CD4-positive, alpha-beta T cell (primary cell): ENCODE measurements at regions not wholly inside any gene's neighbourhood (a gene's known extent, or its start where the extent isn't known, plus 50 kb on each side); places are given as distances from the start of the nearest gene placed in this dataset.

Source experiments
- ATAC-seq: fragments of 200-7000 bp; cut with Tn5 transposase; one replicate; pipeline ENCODE4 v1.10.0; 2022; ENCODE audit warnings: mild to moderate bottlenecking; ENCODE audit not compliant: poor library complexity
- CTCF ChIA-PET: fragments of 350-600 bp; sonication (Branson Sonifier 250); formaldehyde crosslinking; loops from one replicate; lab custom pipeline; 2021; ENCODE audit warnings: antibody characterized with exemption, inconsistent platforms; lab: Charles Lee
- POLR2A ChIA-PET: fragments of 350-600 bp; sonication (Branson Sonifier 250); formaldehyde crosslinking; loops from one replicate; lab custom pipeline; 2021; ENCODE audit warnings: antibody characterized with exemption, inconsistent platforms; lab: Charles Lee
- DNase-seq, 14 experiments: peaks; one replicate each; pipeline ENCODE4 v3.0.0-alpha.2; 2013 to 2020; ENCODE audit warnings: mixed read lengths in 2 of 14
- H3K27ac ChIP-seq, 2 donors: one replicate each; pipeline versions ENCODE4 v1.5.1 to v1.7.0; 2013; ENCODE audit warnings: low read length in 2 of 2, low read depth in 1 of 2, mild to moderate bottlenecking in 1 of 2
- H3K27me3 ChIP-seq, 2 experiments: 1 replicate in 1 of 2; 2 replicates in 1 of 2; pipeline versions ENCODE4 v1.6.1 to v1.7.0; 2013; ENCODE audit warnings: low read length in 2 of 2, control low read depth in 1 of 2, mild to moderate bottlenecking in 1 of 2, moderate library complexity in 1 of 2; ENCODE audit not compliant: insufficient read depth in 2 of 2, control insufficient read depth in 1 of 2
- H3K36me3 ChIP-seq: one replicate; pipeline ENCODE4 v1.6.1; 2013; ENCODE audit warnings: low read length, control low read depth; ENCODE audit not compliant: insufficient read depth
- H3K4me1 ChIP-seq: one replicate; pipeline ENCODE4 v1.6.1; 2013; ENCODE audit warnings: low read length, control low read depth; ENCODE audit not compliant: insufficient read depth
- H3K4me3 ChIP-seq: one replicate; pipeline ENCODE4 v1.5.1; 2013; ENCODE audit warnings: mild to moderate bottlenecking, low read length, moderate library complexity
- H3K9me3 ChIP-seq, 2 experiments: 1 replicate in 1 of 2; 2 replicates in 1 of 2; pipeline versions ENCODE4 v1.6.1 to v1.7.0; 2013; ENCODE audit warnings: low read length in 2 of 2, mild to moderate bottlenecking in 2 of 2, control low read depth in 1 of 2, moderate library complexity in 1 of 2; ENCODE audit not compliant: control insufficient read depth in 1 of 2, insufficient read depth in 1 of 2
- H3K27ac Mint-ChIP-seq: one replicate; pipeline ENCODE4 v1.8.0; 2020; ENCODE audit warnings: mixed read lengths
- H3K27me3 Mint-ChIP-seq: one replicate; pipeline ENCODE4 v1.8.0; 2021; ENCODE audit warnings: mixed read lengths
- H3K36me3 Mint-ChIP-seq: one replicate; pipeline ENCODE4 v1.8.0; 2021; ENCODE audit warnings: low read depth, mixed read lengths
- H3K4me1 Mint-ChIP-seq: one replicate; pipeline ENCODE4 v1.8.0; 2021; ENCODE audit warnings: low read depth, mixed read lengths
- H3K4me3 Mint-ChIP-seq: one replicate; pipeline ENCODE4 v1.8.0; 2020; ENCODE audit warnings: mild to moderate bottlenecking, mixed read lengths
- H3K9me3 Mint-ChIP-seq: one replicate; pipeline ENCODE4 v1.8.0; 2020; ENCODE audit warnings: mixed read lengths
- CTCF ChIP-seq: fragments of 200-600 bp; IDR thresholded peaks from one replicate; pipeline ENCODE4 v1.8.0; 2022; ENCODE audit warnings: antibody characterized with exemption, mild to moderate bottlenecking
- intact Hi-C, 2 experiments: fragments of 100-400 bp; cut with DNase I in 1 of 2; cut with micrococcal nuclease in 1 of 2; formaldehyde crosslinking; loops; one replicate each; pipeline versions ENCODE4 v1.15.1 to v1.9.0; 2023 to 2025; cut with DNase I, micrococcal nuclease

GRCh38 chr15:70518201-70519003 lies 245.0 kb downstream of the UACA start:
- H3K4me3 Mint-ChIP-seq: no peak overlapping the region
- intact Hi-C loops: no loop called here
- Histone ChIP-seq H3K9me3 (no peaks in the 10 kb centered on the region), H3K4me3 (no peak overlapping the region), H3K27ac (no peak overlapping the region), H3K36me3 (no peaks in the 10 kb centered on the region), H3K4me1 (no peaks in the 10 kb centered on the region), H3K27me3 (no peaks in the 10 kb centered on the region)
- H3K27ac Mint-ChIP-seq: no peak overlapping the region
- no peaks in the 10 kb centered on the region for H3K36me3 Mint-ChIP-seq
- ChIA-PET POLR2A (interaction anchor here (0.7 kb wide), 1 partner anchor 158 kb away, joined by 3 read pairs; no protein-coding TSS in a partner anchor), CTCF (interaction anchor here (0.7 kb wide), 1 partner anchor 204 kb away, joined by 3 read pairs; no protein-coding TSS in a partner anchor)
- ATAC-seq: no peak
- no peaks in the 10 kb centered on the region for H3K9me3 Mint-ChIP-seq
- no peaks in the 10 kb centered on the region for H3K27me3 Mint-ChIP-seq
- H3K4me1 Mint-ChIP-seq: peaks cover 11% of the 10 kb centered on the region
- DNase-seq: no peak
- no peak for TF ChIP-seq CTCF

GRCh38 chr15:70517194-70517590 lies 246.2 kb downstream of the UACA start:
- DNase-seq: no peak
- H3K9me3 Mint-ChIP-seq: no peaks in the 10 kb centered on the region
- no peak for ATAC-seq
- H3K27me3 Mint-ChIP-seq: no peaks in the 10 kb centered on the region
- no peaks in the 10 kb centered on the region for H3K9me3 ChIP-seq
- POLR2A ChIA-PET: no interaction called here
- no peak overlapping the region for H3K4me3 ChIP-seq
- H3K4me3 Mint-ChIP-seq: no peak overlapping the region
- TF ChIP-seq CTCF: no peak
- peaks cover 5% of the 10 kb centered on the region for H3K4me1 Mint-ChIP-seq
- CTCF ChIA-PET: no interaction called here
- peaks cover 4% of the 10 kb centered on the region for H3K4me1 ChIP-seq
- no peak overlapping the region for H3K27ac Mint-ChIP-seq
- H3K27me3 ChIP-seq: no peaks in the 10 kb centered on the region
- no peaks in the 10 kb centered on the region for H3K36me3 Mint-ChIP-seq
- intact Hi-C loops: no loop called here
- no peak overlapping the region for H3K27ac ChIP-seq
- H3K36me3 ChIP-seq: no peaks in the 10 kb centered on the region

GRCh38 chr15:70516408-70517193 lies 246.8 kb downstream of the UACA start:
- peaks cover 5% of the 10 kb centered on the region for H3K4me1 Mint-ChIP-seq
- no peak for ATAC-seq
- peaks cover 4% of the 10 kb centered on the region for H3K4me1 ChIP-seq
- H3K27ac ChIP-seq: no peak overlapping the region
- no peaks in the 10 kb centered on the region for H3K36me3 Mint-ChIP-seq
- H3K27me3 Mint-ChIP-seq: no peaks in the 10 kb centered on the region
- no peaks in the 10 kb centered on the region for H3K27me3 ChIP-seq
- ChIA-PET CTCF (interaction anchor here (0.6 kb wide), 1 partner anchor 1530 kb away, joined by 3 read pairs; no protein-coding TSS in a partner anchor), POLR2A (interaction anchor here (0.6 kb wide), 1 partner anchor 1050 kb away, joined by 3 read pairs; no protein-coding TSS in a partner anchor)
- no peak overlapping the region for H3K27ac Mint-ChIP-seq
- H3K36me3 ChIP-seq: no peaks in the 10 kb centered on the region
- no peak overlapping the region for H3K4me3 ChIP-seq
- DNase-seq: no peak
- intact Hi-C loops: no loop called here
- TF ChIP-seq CTCF: no peak
- no peaks in the 10 kb centered on the region for H3K9me3 Mint-ChIP-seq
- H3K9me3 ChIP-seq: no peaks in the 10 kb centered on the region
- H3K4me3 Mint-ChIP-seq: no peak overlapping the region
